A204.1 (cell line): ENCODE measurements at regions not wholly inside any gene's neighbourhood (a gene's known extent, or its start where the extent isn't known, plus 50 kb on each side); places are given as distances from the start of the nearest gene placed in this dataset.
"Not testable (repeated sequence)": the region's sequence is repeated elsewhere in the genome, so short reads cannot be mapped to it uniquely, and the experiment has no call there.

Experiments
- FAIRE-seq: peaks from 2 replicates; lab custom pipeline; 2012; peaks lifted over from hg19 to GRCh38; lab: Jason Lieb, UNC

- not testable (repeated sequence) for FAIRE-seq
Observed at GRCh38 chr10:3371624-3372023, 199.0 kb upstream of the PITRM1 start.

GRCh38 chr10:3366735-3367405 is 194.3 kb upstream of the PITRM1 start:
- peak; percentile 82 for FAIRE-seq

GRCh38 chr10:3366043-3366442 is 193.5 kb upstream of the PITRM1 start:
- no peak for FAIRE-seq

- no peak for FAIRE-seq
Observed at GRCh38 chr10:3365630-3366029, 193.0 kb upstream of the PITRM1 start.

GRCh38 chr10:3364768-3365480 is 192.3 kb upstream of the PITRM1 start:
- no peak for FAIRE-seq

- no peak for FAIRE-seq
Observed at GRCh38 chr10:3363311-3364045, 190.9 kb upstream of the PITRM1 start.

- FAIRE-seq, result no peak
Observed at GRCh38 chr10:3362394-3362793, 189.8 kb upstream of the PITRM1 start.

GRCh38 chr10:3361640-3362039 is 189.1 kb upstream of the PITRM1 start:
- no peak for FAIRE-seq

- FAIRE-seq, result no peak
Observed at GRCh38 chr10:3357737-3358136, 185.2 kb upstream of the PITRM1 start.

- FAIRE-seq, result no peak
Observed at GRCh38 chr10:3355536-3355935, 183.0 kb upstream of the PITRM1 start.

GRCh38 chr10:3354174-3354900 is 181.8 kb upstream of the PITRM1 start:
- FAIRE-seq, result no peak

GRCh38 chr10:3353235-3353634 is 180.7 kb upstream of the PITRM1 start:
- no peak for FAIRE-seq

- FAIRE-seq, result no peak
Observed at GRCh38 chr10:3350617-3351258, 178.2 kb upstream of the PITRM1 start.

GRCh38 chr10:3350205-3350604 is 177.6 kb upstream of the PITRM1 start:
- no peak for FAIRE-seq

GRCh38 chr10:3348564-3348963 is 176.0 kb upstream of the PITRM1 start:
- FAIRE-seq, result no peak

GRCh38 chr10:3347413-3348182 is 175.0 kb upstream of the PITRM1 start:
- FAIRE-seq, result no peak

GRCh38 chr10:3346851-3347250 is 174.3 kb upstream of the PITRM1 start:
- FAIRE-seq, result no peak

- FAIRE-seq, result no peak
Observed at GRCh38 chr10:3342771-3343170, 170.2 kb upstream of the PITRM1 start.

GRCh38 chr10:3340127-3340730 is 167.6 kb upstream of the PITRM1 start:
- FAIRE-seq, result no peak

- FAIRE-seq, result no peak
Observed at GRCh38 chr10:3339531-3339950, 167.0 kb upstream of the PITRM1 start.

GRCh38 chr10:3339121-3339520 is 166.5 kb upstream of the PITRM1 start:
- no peak for FAIRE-seq
